ENCODE measurements at regions not wholly inside any gene's neighbourhood (a gene's known extent, or its start where the extent isn't known, plus 50 kb on each side); places are given as distances from the start of the nearest gene placed in this dataset.

- Mint-ChIP-seq H3K27me3 (ENCODE audit: low read depth in 3 of 3) (peaks cover 0 to 3% (median 0%) of the 10 kb centered on the region in 3 donors), H3K4me3 (no peak overlapping the region), H3K4me1 (no peaks in the 10 kb centered on the region), H3K36me3 (no peaks in the 10 kb centered on the region), H3K9me3 (peaks cover 2 to 12% (median 4%) of the 10 kb centered on the region in 7 donors), H3K27ac (no peak overlapping the region)
- Histone ChIP-seq H3K4me1 (ENCODE audit: control insufficient read depth in 1 of 2, insufficient read depth in 2 of 2, low read length in 2 of 2) (no peaks in the 10 kb centered on the region), H3K79me2 (ENCODE audit: insufficient read depth, low read length) (no peaks in the 10 kb centered on the region), H3K27ac (ENCODE audit: low read depth in 1 of 2, low read length in 2 of 2) (no peak overlapping the region), H2AFZ (ENCODE audit: insufficient read depth, low read depth, low read length, poor library complexity, severe bottlenecking) (no peak overlapping the region), H3K4me3 (replicated peaks in 1 of 3; ENCODE audit: low read depth in 2 of 3, low read length in 3 of 3) (no peak overlapping the region), H3K36me3 (replicated peaks in 1 of 2; ENCODE audit: control insufficient read depth in 1 of 2, insufficient read depth in 2 of 2, low read length in 2 of 2) (no peaks in the 10 kb centered on the region), H3K9ac (ENCODE audit: insufficient read depth, low read length, poor library complexity, severe bottlenecking) (no peak overlapping the region), H4K20me1 (ENCODE audit: insufficient read depth, low read length) (no peaks in the 10 kb centered on the region), H3K4me2 (replicated peaks; ENCODE audit: extremely low read depth, low read length, poor library complexity, severe bottlenecking) (no peak overlapping the region), H3K9me3 (replicated peaks in 1 of 2; ENCODE audit: control insufficient read depth in 1 of 2, insufficient read depth in 1 of 2, low read length in 2 of 2) (peaks cover 0 to 8% of the 10 kb centered on the region in 2 donors), H3K27me3 (ENCODE audit: control insufficient read depth in 2 of 2, insufficient read depth in 2 of 2, low read length in 2 of 2) (no peaks in the 10 kb centered on the region)
- DNase-seq: no peak
- intact Hi-C loops (cut with micrococcal nuclease): no loop called here
- no peak for TF ChIP-seq CTCF (IDR thresholded peaks at IDR 0.05)
These were observed 270.5 kb upstream of the CHORDC1 start for GRCh38 chr11:90493379-90493778.

- Histone ChIP-seq H3K4me1 (ENCODE audit: control insufficient read depth in 1 of 2, insufficient read depth in 2 of 2, low read length in 2 of 2) (no peaks in the 10 kb centered on the region), H3K79me2 (ENCODE audit: insufficient read depth, low read length) (no peaks in the 10 kb centered on the region), H3K27me3 (ENCODE audit: control insufficient read depth in 2 of 2, insufficient read depth in 2 of 2, low read length in 2 of 2) (no peaks in the 10 kb centered on the region), H3K27ac (ENCODE audit: low read depth in 1 of 2, low read length in 2 of 2) (no peak overlapping the region), H3K4me2 (replicated peaks; ENCODE audit: extremely low read depth, low read length, poor library complexity, severe bottlenecking) (no peak overlapping the region), H3K36me3 (replicated peaks in 1 of 2; ENCODE audit: control insufficient read depth in 1 of 2, insufficient read depth in 2 of 2, low read length in 2 of 2) (no peaks in the 10 kb centered on the region), H4K20me1 (ENCODE audit: insufficient read depth, low read length) (no peaks in the 10 kb centered on the region), H3K9me3 (replicated peaks in 1 of 2; ENCODE audit: control insufficient read depth in 1 of 2, insufficient read depth in 1 of 2, low read length in 2 of 2) (peaks cover 0 to 8% of the 10 kb centered on the region in 2 donors), H3K4me3 (replicated peaks in 1 of 3; ENCODE audit: low read depth in 2 of 3, low read length in 3 of 3) (no peak overlapping the region), H2AFZ (ENCODE audit: insufficient read depth, low read depth, low read length, poor library complexity, severe bottlenecking) (no peak overlapping the region), H3K9ac (ENCODE audit: insufficient read depth, low read length, poor library complexity, severe bottlenecking) (no peak overlapping the region)
- no CpG with 5 or more reads among the region's 2 CpGs for WGBS (ENCODE audit: insufficient coverage)
- no peak overlapping the region for H3K4me3 Mint-ChIP-seq
- H3K9me3 Mint-ChIP-seq: peaks cover 0 to 6% (median 2%) of the 10 kb centered on the region in 7 donors
- no peaks in the 10 kb centered on the region for H3K36me3 Mint-ChIP-seq
- no peaks in the 10 kb centered on the region for H3K4me1 Mint-ChIP-seq
- intact Hi-C loops (cut with micrococcal nuclease): no loop called here
- H3K27me3 Mint-ChIP-seq (ENCODE audit: low read depth in 3 of 3): peaks cover 0 to 3% (median 0%) of the 10 kb centered on the region in 3 donors
- TF ChIP-seq CTCF (IDR thresholded peaks at IDR 0.05): no peak
- no peak overlapping the region for H3K27ac Mint-ChIP-seq
- no peak for DNase-seq
These were observed 268.6 kb upstream of the CHORDC1 start for GRCh38 chr11:90491466-90491865.

Measured in CD14-positive monocyte (primary cell).